Astrocyte of the spinal cord (primary cell): ENCODE measurements at regions not wholly inside any gene's neighbourhood (a gene's known extent, or its start where the extent isn't known, plus 50 kb on each side); places are given as distances from the start of the nearest gene placed in this dataset.

Source experiments
- DNase-seq: peaks from one replicate; pipeline ENCODE4 v3.0.0; 2011; ENCODE audit warnings: low read depth, low spot score
- H3K4me3 ChIP-seq: 2 replicates; pipeline ENCODE4 v1.5.1; 2011; ENCODE audit warnings: low read depth, mild to moderate bottlenecking, low read length, moderate library complexity
- in situ Hi-C: cut with HindIII; loops from 2 replicates; pipeline ENCODE4 v1.10.0; 2017; ENCODE audit warnings: low sequenced_read_pairs
- TF ChIP-seq, protein P1 (sequence below): IDR thresholded peaks from 2 replicates; pipeline ENCODE4 v1.5.1; 2012; ENCODE audit warnings: low read depth, mild to moderate bottlenecking, low read length, inconsistent platforms

DNA sequence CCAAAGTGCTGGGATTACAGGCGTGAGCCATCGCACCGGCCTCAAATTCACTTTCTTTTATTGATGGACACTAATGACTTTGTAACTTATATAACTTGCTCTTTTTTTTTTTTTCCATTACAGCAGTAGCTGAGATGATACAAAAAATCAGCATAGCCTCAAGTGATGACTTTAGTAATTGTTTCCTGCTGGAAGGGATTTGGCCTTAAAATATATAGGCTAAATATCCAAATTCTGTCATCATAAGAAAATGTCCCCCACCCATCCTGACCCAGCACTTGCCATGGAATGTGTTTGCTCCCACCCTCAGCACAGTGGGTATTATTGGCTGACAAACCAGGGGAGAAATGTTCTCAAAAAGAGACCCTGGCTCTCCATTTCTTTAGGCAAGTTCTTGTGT, 1264.1 kb upstream of the AUTS2 start:
- in situ Hi-C loops = no loop called here
- no peak overlapping the region for H3K4me3 ChIP-seq
- no peak for DNase-seq
- TF ChIP-seq, protein P1, sequence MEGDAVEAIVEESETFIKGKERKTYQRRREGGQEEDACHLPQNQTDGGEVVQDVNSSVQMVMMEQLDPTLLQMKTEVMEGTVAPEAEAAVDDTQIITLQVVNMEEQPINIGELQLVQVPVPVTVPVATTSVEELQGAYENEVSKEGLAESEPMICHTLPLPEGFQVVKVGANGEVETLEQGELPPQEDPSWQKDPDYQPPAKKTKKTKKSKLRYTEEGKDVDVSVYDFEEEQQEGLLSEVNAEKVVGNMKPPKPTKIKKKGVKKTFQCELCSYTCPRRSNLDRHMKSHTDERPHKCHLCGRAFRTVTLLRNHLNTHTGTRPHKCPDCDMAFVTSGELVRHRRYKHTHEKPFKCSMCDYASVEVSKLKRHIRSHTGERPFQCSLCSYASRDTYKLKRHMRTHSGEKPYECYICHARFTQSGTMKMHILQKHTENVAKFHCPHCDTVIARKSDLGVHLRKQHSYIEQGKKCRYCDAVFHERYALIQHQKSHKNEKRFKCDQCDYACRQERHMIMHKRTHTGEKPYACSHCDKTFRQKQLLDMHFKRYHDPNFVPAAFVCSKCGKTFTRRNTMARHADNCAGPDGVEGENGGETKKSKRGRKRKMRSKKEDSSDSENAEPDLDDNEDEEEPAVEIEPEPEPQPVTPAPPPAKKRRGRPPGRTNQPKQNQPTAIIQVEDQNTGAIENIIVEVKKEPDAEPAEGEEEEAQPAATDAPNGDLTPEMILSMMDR = no peak

DNA sequence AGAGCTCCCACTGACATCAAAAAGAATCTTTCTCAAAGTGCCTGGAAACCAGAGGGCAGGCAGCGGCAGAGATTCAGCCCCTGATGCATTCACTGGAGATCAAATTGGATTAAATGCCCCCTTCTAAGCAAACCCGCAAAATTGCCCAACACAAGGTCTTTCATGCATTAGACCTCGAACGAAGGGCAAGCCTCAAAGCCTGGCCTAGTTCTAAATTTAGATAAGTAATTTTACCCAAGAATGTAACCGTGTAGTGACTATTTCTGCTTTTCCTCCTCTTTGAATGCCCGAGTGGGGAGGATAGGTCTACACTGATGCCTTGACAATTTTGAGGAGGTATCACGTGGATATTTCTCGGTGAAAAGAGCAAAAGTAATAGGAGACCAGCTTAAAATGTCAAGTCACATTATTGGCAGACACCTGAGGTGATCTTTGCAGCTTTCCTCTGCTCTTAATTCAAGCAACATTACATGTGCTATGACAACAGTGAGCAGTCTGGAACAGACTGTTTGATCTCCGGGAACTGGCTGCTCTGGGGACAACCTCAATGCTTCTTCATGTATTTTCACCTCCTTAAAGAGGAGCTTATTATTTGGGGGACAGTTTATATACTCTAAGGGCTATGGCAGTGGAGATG, 1263.5 kb upstream of the AUTS2 start:
- in situ Hi-C loops = no loop called here

DNA sequence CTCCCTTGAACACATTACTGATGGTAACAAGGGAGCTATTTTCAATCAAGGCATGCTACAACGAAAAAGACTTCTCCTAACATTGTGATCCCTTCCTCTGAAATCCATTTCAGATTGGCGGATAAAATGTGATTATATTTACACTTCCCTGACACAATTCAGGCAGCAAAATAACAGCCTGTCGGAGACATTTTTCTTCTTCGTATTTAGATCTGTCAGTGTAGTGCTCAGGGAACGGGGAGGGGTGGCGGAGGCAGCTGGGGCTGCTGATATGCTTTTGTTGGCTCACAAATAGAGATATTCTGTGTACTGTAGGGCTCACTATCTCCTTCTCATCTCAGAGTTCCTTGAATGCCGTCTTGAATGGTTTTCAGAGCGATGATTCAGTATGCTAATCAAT, 1261.7 kb upstream of the AUTS2 start:
- TF ChIP-seq, protein P1 = no peak
- no peak for DNase-seq
- in situ Hi-C loops = no loop called here
- H3K4me3 ChIP-seq = no peak overlapping the region

More for the DNA sequence above, 1263.5 kb upstream of the AUTS2 start:
- no peak for DNase-seq
- no peak overlapping the region for H3K4me3 ChIP-seq
- TF ChIP-seq, protein P1 = no peak

DNA sequence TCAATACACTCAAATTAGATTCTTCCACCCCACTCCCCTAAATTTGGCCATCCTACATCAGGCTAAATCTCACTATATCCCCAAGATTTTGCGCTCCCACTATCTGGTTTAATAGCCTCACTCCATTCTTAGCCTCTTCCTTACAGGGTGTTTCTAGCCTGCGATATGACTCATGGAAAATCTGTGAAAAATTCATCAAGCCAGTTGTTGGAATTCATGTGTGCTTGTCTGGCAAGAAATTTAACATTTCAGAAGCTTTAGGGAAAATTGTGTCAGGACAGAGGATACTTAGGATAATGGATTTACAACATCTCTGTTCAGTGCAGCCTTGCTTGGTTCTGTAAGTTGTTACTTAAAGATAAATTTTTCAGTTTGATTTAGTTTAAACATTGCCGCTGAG, 1249.9 kb upstream of the AUTS2 start:
- TF ChIP-seq, protein P1 = no peak
- H3K4me3 ChIP-seq = no peak overlapping the region
- in situ Hi-C loops = no loop called here
- no peak for DNase-seq

DNA sequence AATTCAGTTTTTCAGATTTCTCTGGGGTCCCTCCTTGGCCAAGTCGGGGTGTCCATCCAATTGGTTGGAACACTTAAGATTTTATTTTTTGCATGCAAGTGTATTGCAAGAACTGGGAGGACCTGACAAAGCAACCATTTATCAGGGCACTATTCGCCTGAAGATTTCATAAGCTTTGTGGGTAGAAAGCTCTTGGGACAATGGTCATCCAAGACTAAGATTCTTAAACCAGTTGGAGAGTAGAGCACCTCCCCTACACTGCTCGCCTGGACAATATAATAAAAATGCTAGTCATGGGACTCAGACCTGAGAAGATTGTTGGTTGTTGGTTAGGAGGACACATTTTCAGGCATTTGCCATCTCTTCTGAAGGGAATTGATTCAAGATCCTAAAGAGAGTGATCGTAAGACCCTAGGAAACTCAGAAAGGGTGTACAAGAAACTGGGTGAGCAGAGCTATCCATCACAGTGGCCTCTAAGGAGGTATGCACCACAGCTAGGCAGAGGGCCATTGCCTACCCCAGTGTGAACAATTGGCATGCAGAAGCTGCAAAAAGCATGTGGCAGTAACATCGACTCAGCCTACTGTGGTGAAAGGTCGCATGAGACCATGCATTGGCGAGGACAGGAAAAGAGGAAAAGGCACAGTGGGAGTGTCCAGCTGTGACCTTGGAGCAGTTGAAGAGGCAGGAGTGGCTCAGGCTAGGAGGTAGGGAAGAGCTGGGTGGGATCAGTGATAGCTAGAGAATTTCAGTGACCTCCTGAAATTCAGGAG, 1235.3 kb upstream of the AUTS2 start:
- DNase-seq = no peak
- H3K4me3 ChIP-seq = no peak overlapping the region
- TF ChIP-seq, protein P1 = no peak
- in situ Hi-C loops = no loop called here

DNA sequence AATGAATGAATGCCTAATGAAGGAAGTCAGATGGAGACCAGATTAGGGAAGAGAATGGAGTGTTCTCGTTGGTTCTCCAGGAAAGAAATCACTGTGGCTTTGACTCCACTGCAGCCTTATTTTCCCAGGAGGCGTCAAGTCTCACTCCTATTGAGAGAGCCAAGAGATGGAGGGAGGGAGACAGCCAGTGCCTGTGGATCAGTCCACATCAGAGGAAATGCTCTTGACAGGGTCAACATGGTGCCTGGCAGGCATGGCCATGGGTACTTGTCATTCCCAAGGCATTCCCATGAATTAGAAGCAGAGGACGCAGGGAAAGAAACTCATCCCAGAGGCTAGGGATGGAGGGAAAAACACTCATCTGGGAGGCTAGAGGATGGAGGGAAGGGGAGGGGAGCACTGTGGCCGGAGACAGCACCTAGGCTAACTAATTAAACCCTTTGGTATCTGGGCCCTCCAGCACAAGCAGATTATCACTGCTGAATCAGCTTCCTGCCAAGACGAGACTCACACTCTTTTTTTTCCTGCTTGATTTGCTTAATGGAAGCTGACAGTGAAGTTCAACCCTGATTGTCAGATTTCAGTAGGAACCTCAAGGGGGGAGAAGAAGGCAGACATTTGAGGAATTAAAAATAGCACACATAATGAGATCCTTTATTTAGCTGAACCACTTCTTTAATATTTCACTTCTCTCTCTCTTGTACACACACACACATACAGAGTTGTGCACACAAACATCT, 1233.2 kb upstream of the AUTS2 start:
- TF ChIP-seq, protein P1 = no peak
- in situ Hi-C loops = no loop called here
- no peak for DNase-seq
- no peak overlapping the region for H3K4me3 ChIP-seq
